H1 (cell line): ENCODE measurements at regions not wholly inside any gene's neighbourhood (a gene's known extent, or its start where the extent isn't known, plus 50 kb on each side); places are given as distances from the start of the nearest gene placed in this dataset.

Source experiments
- CTCF ChIA-PET: fragments of 300-600 bp; sonication (Branson Sonifier 250); formaldehyde crosslinking; loops from one replicate; lab custom pipeline; 2021; ENCODE audit not compliant: partially characterized antibody; lab: Charles Lee
- POLR2A ChIA-PET: fragments of 300-600 bp; sonication (Branson Sonifier 250); formaldehyde crosslinking; loops from one replicate; lab custom pipeline; 2021; ENCODE audit warnings: inconsistent platforms; ENCODE audit not compliant: partially characterized antibody; lab: Charles Lee
- DNase-seq, 2 experiments: peaks; one replicate each; pipeline versions ENCODE4 v3.0.0 to v3.0.0-alpha.2; 2010 to 2022; ENCODE audit warnings: low spot score in 2 of 2, low read depth in 1 of 2, mixed read lengths in 1 of 2
- FAIRE-seq: peaks from 2 replicates; lab custom pipeline; 2011; peaks lifted over from hg19 to GRCh38; lab: Jason Lieb, UNC
- H2AFZ ChIP-seq: 2 replicates; pipeline ENCODE4 v1.8.1; 2012; ENCODE audit warnings: low read length, inconsistent platforms
- H2AK5ac ChIP-seq: 2 replicates; pipeline ENCODE4 v1.6.1; 2013; ENCODE audit warnings: low read depth, low read length
- H2BK120ac ChIP-seq: replicated peaks from 2 replicates; pipeline ENCODE3; 2013; ENCODE audit warnings: low read depth, low read length, inconsistent platforms
- H2BK12ac ChIP-seq: 2 replicates; pipeline ENCODE4 v1.6.1; 2013; ENCODE audit warnings: low read depth, low read length
- H2BK15ac ChIP-seq: 2 replicates; pipeline ENCODE4 v1.6.1; 2013; ENCODE audit warnings: low read length
- H2BK20ac ChIP-seq: 2 replicates; pipeline ENCODE4 v1.6.1; 2013; ENCODE audit warnings: low read length
- H2BK5ac ChIP-seq: 2 replicates; pipeline ENCODE4 v1.6.1; 2013; ENCODE audit warnings: low read depth, low read length
- H3K14ac ChIP-seq: 2 replicates; pipeline ENCODE4 v1.6.1; 2013; ENCODE audit warnings: inconsistent platforms; ENCODE audit not compliant: insufficient read length
- H3K18ac ChIP-seq: 2 replicates; pipeline ENCODE4 v1.6.1; 2013; ENCODE audit warnings: low read length; ENCODE audit errors: extremely low read depth
- H3K23ac ChIP-seq: 2 replicates; pipeline ENCODE4 v1.6.1; 2013; ENCODE audit warnings: inconsistent platforms; ENCODE audit not compliant: insufficient read length
- H3K23me2 ChIP-seq: 2 replicates; pipeline ENCODE4 v1.6.1; 2013; ENCODE audit warnings: low read depth, low read length
- H3K27ac ChIP-seq: 2 replicates; pipeline ENCODE4 v1.6.1; 2011; ENCODE audit warnings: low read depth, low read length, inconsistent platforms
- H3K27me3 ChIP-seq, 4 experiments: replicated peaks in 1 of 4; 1 replicate in 1 of 4; 2 replicates in 3 of 4; pipeline versions ENCODE4 v1.6.1 to v1.8.1; 2011 to 2013; ENCODE audit warnings: low read length in 3 of 4, mild to moderate bottlenecking in 3 of 4, inconsistent platforms in 2 of 4, mixed read lengths in 2 of 4, moderate library complexity in 1 of 4; ENCODE audit not compliant: control insufficient read depth in 3 of 4, insufficient read depth in 3 of 4; ENCODE audit errors: extremely low read depth in 1 of 4
- H3K36me3 ChIP-seq, 4 experiments: 2 replicates each; pipeline versions ENCODE4 v1.6.1 to v1.8.1; 2011 to 2013; ENCODE audit warnings: mild to moderate bottlenecking in 4 of 4, low read length in 3 of 4, moderate library complexity in 2 of 4, control low read depth in 1 of 4, inconsistent platforms in 1 of 4; ENCODE audit not compliant: insufficient read depth in 4 of 4, control insufficient read depth in 2 of 4
- H3K4ac ChIP-seq: replicated peaks from 2 replicates; pipeline ENCODE3; 2013; ENCODE audit warnings: low read length, low read depth, mixed read lengths, inconsistent platforms; ENCODE audit not compliant: insufficient read length
- H3K4me1 ChIP-seq, 4 experiments: replicated peaks in 1 of 4; 1 replicate in 1 of 4; 2 replicates in 3 of 4; pipeline versions ENCODE4 v1.6.1 to v1.8.1; 2011 to 2013; ENCODE audit warnings: low read length in 3 of 4, inconsistent platforms in 2 of 4, mixed read lengths in 1 of 4; ENCODE audit not compliant: insufficient read depth in 4 of 4, control insufficient read depth in 3 of 4
- H3K4me2 ChIP-seq, 2 experiments: 2 replicates each; pipeline versions ENCODE4 v1.6.1 to v1.8.1; 2011 to 2013; ENCODE audit warnings: low read depth in 2 of 2, low read length in 2 of 2, control low read depth in 1 of 2, inconsistent platforms in 1 of 2, mild to moderate bottlenecking in 1 of 2; ENCODE audit not compliant: insufficient read depth in 1 of 2
- H3K4me3 ChIP-seq, 4 experiments: fragments of 200-600, 300-600 bp in 1 of 4; sonication (generic), shearing (Covaris generic), sonication (Bioruptor Twin) in 1 of 4; 2 replicates each; pipeline versions ENCODE4 v1.5.1 to v1.8.1; 2011 to 2016; ENCODE audit warnings: low read length in 4 of 4, low read depth in 3 of 4, control low read depth in 2 of 4, inconsistent platforms in 2 of 4, mild to moderate bottlenecking in 2 of 4, mixed read lengths in 1 of 4, moderate library complexity in 1 of 4; ENCODE audit not compliant: insufficient read depth in 2 of 4; ENCODE audit errors: extremely low read depth in 1 of 4
- H3K56ac ChIP-seq: replicated peaks from 2 replicates; pipeline ENCODE3; 2013; ENCODE audit warnings: low read depth, mild to moderate bottlenecking, mixed read lengths, low read length, inconsistent platforms; ENCODE audit not compliant: insufficient read length
- H3K79me1 ChIP-seq: 2 replicates; pipeline ENCODE4 v1.6.1; 2013; ENCODE audit warnings: low read depth, low read length, control low read depth
- H3K79me2 ChIP-seq, 2 experiments: 2 replicates each; pipeline versions ENCODE4 v1.6.1 to v1.8.1; 2012 to 2013; ENCODE audit warnings: low read length in 2 of 2, mild to moderate bottlenecking in 2 of 2, inconsistent platforms in 1 of 2; ENCODE audit not compliant: insufficient read depth in 2 of 2, control insufficient read depth in 1 of 2
- H3K9ac ChIP-seq, 4 experiments: replicated peaks in 1 of 4; 1 replicate in 1 of 4; 2 replicates in 3 of 4; pipeline versions ENCODE4 v1.6.1 to v1.8.1; 2011 to 2013; ENCODE audit warnings: low read depth in 3 of 4, low read length in 3 of 4, control low read depth in 2 of 4, mild to moderate bottlenecking in 2 of 4, moderate library complexity in 2 of 4, inconsistent platforms in 1 of 4; ENCODE audit errors: extremely low read depth in 1 of 4
- H3K9me3 ChIP-seq, 2 experiments: 2 replicates each; pipeline versions ENCODE4 v1.6.1 to v1.8.1; 2012 to 2013; ENCODE audit warnings: mild to moderate bottlenecking in 2 of 2, moderate library complexity in 2 of 2, control low read depth in 1 of 2, inconsistent platforms in 1 of 2, low read depth in 1 of 2, low read length in 1 of 2, mixed read lengths in 1 of 2; ENCODE audit not compliant: insufficient read depth in 2 of 2
- H4K20me1 ChIP-seq, 2 experiments: replicated peaks in 1 of 2; 2 replicates each; pipeline versions ENCODE3 to v1.8.1; 2011 to 2013; ENCODE audit warnings: inconsistent platforms in 2 of 2, low read length in 2 of 2, mild to moderate bottlenecking in 1 of 2; ENCODE audit not compliant: insufficient read depth in 2 of 2, control insufficient read depth in 1 of 2
- H4K5ac ChIP-seq: 2 replicates; pipeline ENCODE4 v1.6.1; 2013; ENCODE audit warnings: low read length, low read depth, mixed read lengths, inconsistent platforms; ENCODE audit not compliant: insufficient read length
- H4K8ac ChIP-seq: 2 replicates; pipeline ENCODE4 v1.8.0; 2013; ENCODE audit warnings: mild to moderate bottlenecking, moderate library complexity, low read length, inconsistent platforms; ENCODE audit not compliant: insufficient read depth; ENCODE audit errors: extremely low read depth
- H4K91ac ChIP-seq: replicated peaks from 2 replicates; pipeline ENCODE3; 2013; ENCODE audit warnings: low read length, mixed read lengths, inconsistent platforms; ENCODE audit not compliant: insufficient read length
- CBX5 ChIP-seq: fragments of 300-800, 300-1000 bp; sonication (generic); IDR thresholded peaks from 2 replicates; pipeline ENCODE4 v1.7.1; 2016; ENCODE audit warnings: antibody characterized with exemption, low read length, low read depth
- NRF1 ChIP-seq: IDR thresholded peaks from 2 replicates; pipeline ENCODE4 v1.6.1; 2011; ENCODE audit warnings: mild to moderate bottlenecking, low read depth, low read length, improper control_type of control experiment
- RNF2 ChIP-seq: fragments of 200-900, 300-1000 bp; sonication (generic); IDR thresholded peaks from 2 replicates; pipeline ENCODE4 v1.7.1; 2016; ENCODE audit warnings: borderline replicate concordance, low read depth, mild to moderate bottlenecking, antibody characterized with exemption, low read length; ENCODE audit not compliant: poor library complexity, severe bottlenecking; ENCODE audit errors: missing control alignments
- SIN3A ChIP-seq, 2 experiments: IDR thresholded peaks in 1 of 2; conservative IDR thresholded peaks in 1 of 2; 2 replicates each; pipeline ENCODE4 v1.6.1; 2011 to 2012; ENCODE audit warnings: low read length in 2 of 2, improper control_type of control experiment in 1 of 2, low read depth in 1 of 2, mild to moderate bottlenecking in 1 of 2
- WGBS, 2 experiments: shearing (Covaris generic) in 1 of 2; methylation state at CpG; one replicate each; pipeline versions ENCODE4 v1.1.6 to v1.1.7; 2013 to 2015; ENCODE audit warnings: low lambda C conversion rate in 2 of 2, mixed read lengths in 2 of 2, inconsistent platforms in 1 of 2, low coverage in 1 of 2, missing lambda C conversion rate in 1 of 2; ENCODE audit not compliant: insufficient replicate concordance in 2 of 2, insufficient coverage in 1 of 2, insufficient read length in 1 of 2; ENCODE audit errors: extremely low coverage in 1 of 2, missing lambda C conversion rate in 1 of 2; 5-methylcytosine and 5-hydroxymethylcytosine counted together

GRCh38 chr13:50309882-50310594, 294.8 kb downstream of the KCNRG start:
- POLR2A ChIA-PET: no interaction called here
- H3K79me1 ChIP-seq: no peaks in the 10 kb centered on the region

More at GRCh38 chr13:50309882-50310594, 294.8 kb downstream of the KCNRG start:
- Histone ChIP-seq H4K20me1 (no peaks in the 10 kb centered on the region), H3K4me3 (no peak overlapping the region), H3K27me3 (no peaks in the 10 kb centered on the region), H4K5ac (no peak overlapping the region), H2BK5ac (no peak overlapping the region), H3K18ac (no peak overlapping the region), H4K8ac (no peak overlapping the region; the same call in 1 of the 2 replicates), H2BK20ac (no peak overlapping the region), H3K27ac (no peak overlapping the region), H2AK5ac (no peak overlapping the region), H3K4me2 (no peak overlapping the region), H2BK15ac (no peak overlapping the region), H3K4ac (no peak overlapping the region), H3K79me2 (no peaks in the 10 kb centered on the region), H2BK12ac (no peak overlapping the region), H2BK120ac (no peak overlapping the region), H3K23me2 (no peaks in the 10 kb centered on the region), H3K9me3 (no peaks in the 10 kb centered on the region), H3K36me3 (no peaks in the 10 kb centered on the region), H4K91ac (no peak overlapping the region), H2AFZ (peak overlapping the region; percentile 27; the same call in 1 of the 2 replicates), H3K23ac (no peak overlapping the region), H3K9ac (no peak overlapping the region), H3K56ac (no peak overlapping the region), H3K14ac (no peak overlapping the region), H3K4me1 (no peaks in the 10 kb centered on the region; a peak in 1 of 7 replicates)
- FAIRE-seq: peak; percentile 45
- CTCF ChIA-PET: no interaction called here
- no peak for TF ChIP-seq CBX5
- TF ChIP-seq NRF1: 0 out of 2 replicates have a peak, but pooled peaks have one; percentile 4
- no peak for TF ChIP-seq RNF2
- no peak for TF ChIP-seq SIN3A (conservative IDR thresholded peaks at IDR 0.05 in 1 of 2, IDR thresholded peaks at IDR 0.05 in 1 of 2; ENCODE audit: low read depth in 1 of 2, low read length in 2 of 2)
- DNase-seq: no peak
- WGBS, 2 experiments: 79% methylated on average over 7 of the region's 7 CpGs; no CpG with 5 or more reads in 1 of the 2 experiments
